ENCODE measurements at regions not wholly inside any gene's neighbourhood (a gene's known extent, or its start where the extent isn't known, plus 50 kb on each side); places are given as distances from the start of the nearest gene placed in this dataset.

- no peaks in the 10 kb centered on the region for H3K9me3 ChIP-seq (replicated peaks; ENCODE audit: control insufficient read depth, insufficient read depth, low read length)
- dilution Hi-C loops (cut with MboI; ENCODE audit: extremely low pct_ligation_motif_present, low sequenced_read_pairs) = no loop called here
- H3K79me2 ChIP-seq (ENCODE audit: control insufficient read depth, insufficient read depth, low read length) = no peaks in the 10 kb centered on the region
- no peaks in the 10 kb centered on the region for H3K4me1 ChIP-seq (ENCODE audit: control insufficient read depth, extremely low read depth, insufficient read depth, low read length)
- CTCF ChIA-PET = no interaction called here
- intact Hi-C loops (cut with micrococcal nuclease) = no loop called here
- H3K9me1 ChIP-seq (replicated peaks; ENCODE audit: control insufficient read depth, extremely low read depth, insufficient read depth, low read length) = no peaks in the 10 kb centered on the region
- no peak overlapping the region for H2AFZ ChIP-seq (ENCODE audit: low read depth, low read length)
- no peaks in the 10 kb centered on the region for H4K20me1 ChIP-seq (replicated peaks; ENCODE audit: control insufficient read depth, extremely low read depth, insufficient read depth, low read length)
- H3K4me3 ChIP-seq (replicated peaks in 1 of 3; ENCODE audit: insufficient read depth in 1 of 3, low read depth in 1 of 3, low read length in 3 of 3) = no peak overlapping the region
- no peak overlapping the region for H3K9ac ChIP-seq (replicated peaks; ENCODE audit: extremely low read depth, insufficient read depth, low read length)
- no peak overlapping the region for H3K4me2 ChIP-seq (ENCODE audit: insufficient read depth, low read length)
- H3K27me3 ChIP-seq (ENCODE audit: control insufficient read depth in 2 of 2, insufficient read depth in 2 of 2, low read length in 2 of 2) = no peaks in the 10 kb centered on the region
- POLR2A ChIA-PET = no interaction called here
- H3K36me3 ChIP-seq (ENCODE audit: control insufficient read depth in 2 of 2, extremely low read depth in 1 of 2, insufficient read depth in 2 of 2, low read length in 2 of 2) = no peaks in the 10 kb centered on the region
- FAIRE-seq = no peak
- no TSS peak for BruUV-seq (replicated peaks)
- TF ChIP-seq MAX (IDR thresholded peaks at IDR 0.05; ENCODE audit: insufficient read depth, insufficient read length) (no peak), GATA2 (IDR thresholded peaks at IDR 0.05; ENCODE audit: insufficient read depth, insufficient read length, low read depth, low read length) (no peak), MYC (IDR thresholded peaks at IDR 0.05; ENCODE audit: low read depth, low read length) (no peak), FOS (IDR thresholded peaks at IDR 0.05; ENCODE audit: borderline replicate concordance, insufficient read depth, low read length) (no peak), POLR2AphosphoS5 (IDR thresholded peaks at IDR 0.05; ENCODE audit: insufficient read depth, low read depth, low read length) (no peak), JUN (IDR thresholded peaks at IDR 0.05; ENCODE audit: borderline replicate concordance, insufficient read depth, insufficient read length, low read depth) (no peak), EZH2 (IDR thresholded peaks at IDR 0.05; ENCODE audit: borderline replicate concordance, low read depth, low read length, severe bottlenecking) (no peak), POLR2A (IDR thresholded peaks at IDR 0.05; ENCODE audit: low read depth, low read length) (no peak), CTCF (IDR thresholded peaks at IDR 0.05; ENCODE audit: extremely low read depth in 1 of 2, insufficient read depth in 1 of 2, low read depth in 1 of 2, low read length in 2 of 2) (no peak)
- no peak for DNase-seq (ENCODE audit: low read depth, low spot score)
- H3K27ac ChIP-seq (ENCODE audit: insufficient read depth, low read depth, low read length) = no peak overlapping the region
Observed at GRCh38 chr14:44010071-44010470, 497.0 kb downstream of the FSCB start.

Data from endothelial cell of umbilical vein (primary cell).